H1 (cell line): ENCODE measurements at regions not wholly inside any gene's neighbourhood (a gene's known extent, or its start where the extent isn't known, plus 50 kb on each side); places are given as distances from the start of the nearest gene placed in this dataset.

Experiments
- CTCF ChIA-PET: fragments of 300-600 bp; sonication (Branson Sonifier 250); formaldehyde crosslinking; loops from one replicate; lab custom pipeline; 2021; ENCODE audit not compliant: partially characterized antibody; lab: Charles Lee
- POLR2A ChIA-PET: fragments of 300-600 bp; sonication (Branson Sonifier 250); formaldehyde crosslinking; loops from one replicate; lab custom pipeline; 2021; ENCODE audit warnings: inconsistent platforms; ENCODE audit not compliant: partially characterized antibody; lab: Charles Lee
- DNase-seq, 2 experiments: peaks; one replicate each; pipeline versions ENCODE4 v3.0.0 to v3.0.0-alpha.2; 2010 to 2022; ENCODE audit warnings: low spot score in 2 of 2, low read depth in 1 of 2, mixed read lengths in 1 of 2
- FAIRE-seq: peaks from 2 replicates; lab custom pipeline; 2011; peaks lifted over from hg19 to GRCh38; lab: Jason Lieb, UNC
- H2AFZ ChIP-seq: 2 replicates; pipeline ENCODE4 v1.8.1; 2012; ENCODE audit warnings: low read length, inconsistent platforms
- H2AK5ac ChIP-seq: 2 replicates; pipeline ENCODE4 v1.6.1; 2013; ENCODE audit warnings: low read depth, low read length
- H2BK120ac ChIP-seq: replicated peaks from 2 replicates; pipeline ENCODE3; 2013; ENCODE audit warnings: low read depth, low read length, inconsistent platforms
- H2BK12ac ChIP-seq: 2 replicates; pipeline ENCODE4 v1.6.1; 2013; ENCODE audit warnings: low read depth, low read length
- H2BK15ac ChIP-seq: 2 replicates; pipeline ENCODE4 v1.6.1; 2013; ENCODE audit warnings: low read length
- H2BK20ac ChIP-seq: 2 replicates; pipeline ENCODE4 v1.6.1; 2013; ENCODE audit warnings: low read length
- H2BK5ac ChIP-seq: 2 replicates; pipeline ENCODE4 v1.6.1; 2013; ENCODE audit warnings: low read depth, low read length
- H3K14ac ChIP-seq: 2 replicates; pipeline ENCODE4 v1.6.1; 2013; ENCODE audit warnings: inconsistent platforms; ENCODE audit not compliant: insufficient read length
- H3K18ac ChIP-seq: 2 replicates; pipeline ENCODE4 v1.6.1; 2013; ENCODE audit warnings: low read length; ENCODE audit errors: extremely low read depth
- H3K23ac ChIP-seq: 2 replicates; pipeline ENCODE4 v1.6.1; 2013; ENCODE audit warnings: inconsistent platforms; ENCODE audit not compliant: insufficient read length
- H3K23me2 ChIP-seq: 2 replicates; pipeline ENCODE4 v1.6.1; 2013; ENCODE audit warnings: low read depth, low read length
- H3K27ac ChIP-seq: 2 replicates; pipeline ENCODE4 v1.6.1; 2011; ENCODE audit warnings: low read depth, low read length, inconsistent platforms
- H3K27me3 ChIP-seq, 4 experiments: replicated peaks in 1 of 4; 1 replicate in 1 of 4; 2 replicates in 3 of 4; pipeline versions ENCODE4 v1.6.1 to v1.8.1; 2011 to 2013; ENCODE audit warnings: low read length in 3 of 4, mild to moderate bottlenecking in 3 of 4, inconsistent platforms in 2 of 4, mixed read lengths in 2 of 4, moderate library complexity in 1 of 4; ENCODE audit not compliant: control insufficient read depth in 3 of 4, insufficient read depth in 3 of 4; ENCODE audit errors: extremely low read depth in 1 of 4
- H3K36me3 ChIP-seq, 4 experiments: 2 replicates each; pipeline versions ENCODE4 v1.6.1 to v1.8.1; 2011 to 2013; ENCODE audit warnings: mild to moderate bottlenecking in 4 of 4, low read length in 3 of 4, moderate library complexity in 2 of 4, control low read depth in 1 of 4, inconsistent platforms in 1 of 4; ENCODE audit not compliant: insufficient read depth in 4 of 4, control insufficient read depth in 2 of 4
- H3K4ac ChIP-seq: replicated peaks from 2 replicates; pipeline ENCODE3; 2013; ENCODE audit warnings: low read length, low read depth, mixed read lengths, inconsistent platforms; ENCODE audit not compliant: insufficient read length
- H3K4me1 ChIP-seq, 4 experiments: replicated peaks in 1 of 4; 1 replicate in 1 of 4; 2 replicates in 3 of 4; pipeline versions ENCODE4 v1.6.1 to v1.8.1; 2011 to 2013; ENCODE audit warnings: low read length in 3 of 4, inconsistent platforms in 2 of 4, mixed read lengths in 1 of 4; ENCODE audit not compliant: insufficient read depth in 4 of 4, control insufficient read depth in 3 of 4
- H3K4me2 ChIP-seq, 2 experiments: 2 replicates each; pipeline versions ENCODE4 v1.6.1 to v1.8.1; 2011 to 2013; ENCODE audit warnings: low read depth in 2 of 2, low read length in 2 of 2, control low read depth in 1 of 2, inconsistent platforms in 1 of 2, mild to moderate bottlenecking in 1 of 2; ENCODE audit not compliant: insufficient read depth in 1 of 2
- H3K4me3 ChIP-seq, 4 experiments: fragments of 200-600, 300-600 bp in 1 of 4; sonication (generic), shearing (Covaris generic), sonication (Bioruptor Twin) in 1 of 4; 2 replicates each; pipeline versions ENCODE4 v1.5.1 to v1.8.1; 2011 to 2016; ENCODE audit warnings: low read length in 4 of 4, low read depth in 3 of 4, control low read depth in 2 of 4, inconsistent platforms in 2 of 4, mild to moderate bottlenecking in 2 of 4, mixed read lengths in 1 of 4, moderate library complexity in 1 of 4; ENCODE audit not compliant: insufficient read depth in 2 of 4; ENCODE audit errors: extremely low read depth in 1 of 4
- H3K56ac ChIP-seq: replicated peaks from 2 replicates; pipeline ENCODE3; 2013; ENCODE audit warnings: low read depth, mild to moderate bottlenecking, mixed read lengths, low read length, inconsistent platforms; ENCODE audit not compliant: insufficient read length
- H3K79me1 ChIP-seq: 2 replicates; pipeline ENCODE4 v1.6.1; 2013; ENCODE audit warnings: low read depth, low read length, control low read depth
- H3K79me2 ChIP-seq, 2 experiments: 2 replicates each; pipeline versions ENCODE4 v1.6.1 to v1.8.1; 2012 to 2013; ENCODE audit warnings: low read length in 2 of 2, mild to moderate bottlenecking in 2 of 2, inconsistent platforms in 1 of 2; ENCODE audit not compliant: insufficient read depth in 2 of 2, control insufficient read depth in 1 of 2
- H3K9ac ChIP-seq, 4 experiments: replicated peaks in 1 of 4; 1 replicate in 1 of 4; 2 replicates in 3 of 4; pipeline versions ENCODE4 v1.6.1 to v1.8.1; 2011 to 2013; ENCODE audit warnings: low read depth in 3 of 4, low read length in 3 of 4, control low read depth in 2 of 4, mild to moderate bottlenecking in 2 of 4, moderate library complexity in 2 of 4, inconsistent platforms in 1 of 4; ENCODE audit errors: extremely low read depth in 1 of 4
- H3K9me3 ChIP-seq, 2 experiments: 2 replicates each; pipeline versions ENCODE4 v1.6.1 to v1.8.1; 2012 to 2013; ENCODE audit warnings: mild to moderate bottlenecking in 2 of 2, moderate library complexity in 2 of 2, control low read depth in 1 of 2, inconsistent platforms in 1 of 2, low read depth in 1 of 2, low read length in 1 of 2, mixed read lengths in 1 of 2; ENCODE audit not compliant: insufficient read depth in 2 of 2
- H4K20me1 ChIP-seq, 2 experiments: replicated peaks in 1 of 2; 2 replicates each; pipeline versions ENCODE3 to v1.8.1; 2011 to 2013; ENCODE audit warnings: inconsistent platforms in 2 of 2, low read length in 2 of 2, mild to moderate bottlenecking in 1 of 2; ENCODE audit not compliant: insufficient read depth in 2 of 2, control insufficient read depth in 1 of 2
- H4K5ac ChIP-seq: 2 replicates; pipeline ENCODE4 v1.6.1; 2013; ENCODE audit warnings: low read length, low read depth, mixed read lengths, inconsistent platforms; ENCODE audit not compliant: insufficient read length
- H4K8ac ChIP-seq: 2 replicates; pipeline ENCODE4 v1.8.0; 2013; ENCODE audit warnings: mild to moderate bottlenecking, moderate library complexity, low read length, inconsistent platforms; ENCODE audit not compliant: insufficient read depth; ENCODE audit errors: extremely low read depth
- H4K91ac ChIP-seq: replicated peaks from 2 replicates; pipeline ENCODE3; 2013; ENCODE audit warnings: low read length, mixed read lengths, inconsistent platforms; ENCODE audit not compliant: insufficient read length
- CHD1 ChIP-seq: IDR thresholded peaks from 2 replicates; pipeline ENCODE4 v1.6.1; 2012; ENCODE audit warnings: low read depth, low read length, improper control_type of control experiment
- CREB1 ChIP-seq: IDR thresholded peaks from 2 replicates; pipeline ENCODE4 v1.6.1; 2012; ENCODE audit warnings: inconsistent platforms
- CTBP2 ChIP-seq: IDR thresholded peaks from 2 replicates; pipeline ENCODE4 v1.7.0; 2011; ENCODE audit warnings: borderline replicate concordance, mild to moderate bottlenecking, moderate library complexity, mixed read lengths, low read length; ENCODE audit not compliant: insufficient read depth, insufficient read length
- EP300 ChIP-seq, 2 experiments: IDR thresholded peaks; 1 replicate in 1 of 2; 2 replicates in 1 of 2; pipeline ENCODE4 v1.6.1; 2011 to 2012; ENCODE audit warnings: low read depth in 2 of 2, low read length in 2 of 2, mild to moderate bottlenecking in 2 of 2, borderline replicate concordance in 1 of 2, inconsistent platforms in 1 of 2, moderate library complexity in 1 of 2
- FOSL1 ChIP-seq: IDR thresholded peaks from 2 replicates; pipeline ENCODE4 v1.6.1; 2011; ENCODE audit warnings: mild to moderate bottlenecking, low read depth, low read length, moderate library complexity; ENCODE audit not compliant: insufficient read depth
- JUN ChIP-seq: IDR thresholded peaks from 2 replicates; pipeline ENCODE4 v1.6.1; 2011; ENCODE audit warnings: low read depth, mild to moderate bottlenecking, improper control_type of control experiment, low read length
- JUND ChIP-seq: IDR thresholded peaks from 2 replicates; pipeline ENCODE4 v1.6.1; 2011; ENCODE audit warnings: mild to moderate bottlenecking, improper control_type of control experiment, low read length
- KDM1A ChIP-seq: fragments of 200-600, 300-600 bp; sonication (generic); IDR thresholded peaks from 2 replicates; pipeline ENCODE4 v1.7.1; 2016; ENCODE audit warnings: mild to moderate bottlenecking, low read length, borderline replicate concordance
- PHF8 ChIP-seq: fragments of 200-600 bp; sonication (generic); conservative IDR thresholded peaks from 2 replicates; pipeline ENCODE4 v1.7.1; 2012; ENCODE audit warnings: low read depth, mild to moderate bottlenecking, inconsistent platforms, low read length, moderate library complexity
- POU5F1 ChIP-seq: IDR thresholded peaks from 2 replicates; pipeline ENCODE4 v1.6.1; 2011; ENCODE audit warnings: low read depth, mild to moderate bottlenecking, low read length, moderate library complexity
- SIX5 ChIP-seq: IDR thresholded peaks from 2 replicates; pipeline ENCODE4 v1.6.1; 2011; ENCODE audit warnings: mild to moderate bottlenecking, low read depth, low read length
- SRF ChIP-seq: IDR thresholded peaks from 2 replicates; pipeline ENCODE4 v1.6.1; 2011; ENCODE audit warnings: mild to moderate bottlenecking, low read depth, low read length, moderate library complexity
- TCF12 ChIP-seq: IDR thresholded peaks from 2 replicates; pipeline ENCODE4 v1.6.1; 2011; ENCODE audit warnings: low read depth, mild to moderate bottlenecking, low read length
- WGBS, 2 experiments: shearing (Covaris generic) in 1 of 2; methylation state at CpG; one replicate each; pipeline versions ENCODE4 v1.1.6 to v1.1.7; 2013 to 2015; ENCODE audit warnings: low lambda C conversion rate in 2 of 2, mixed read lengths in 2 of 2, inconsistent platforms in 1 of 2, low coverage in 1 of 2, missing lambda C conversion rate in 1 of 2; ENCODE audit not compliant: insufficient replicate concordance in 2 of 2, insufficient coverage in 1 of 2, insufficient read length in 1 of 2; ENCODE audit errors: extremely low coverage in 1 of 2, missing lambda C conversion rate in 1 of 2; 5-methylcytosine and 5-hydroxymethylcytosine counted together
- TF ChIP-seq, protein P1 (sequence below): IDR thresholded peaks from 2 replicates; pipeline ENCODE4 v1.6.1; 2012; ENCODE audit warnings: inconsistent platforms

DNA sequence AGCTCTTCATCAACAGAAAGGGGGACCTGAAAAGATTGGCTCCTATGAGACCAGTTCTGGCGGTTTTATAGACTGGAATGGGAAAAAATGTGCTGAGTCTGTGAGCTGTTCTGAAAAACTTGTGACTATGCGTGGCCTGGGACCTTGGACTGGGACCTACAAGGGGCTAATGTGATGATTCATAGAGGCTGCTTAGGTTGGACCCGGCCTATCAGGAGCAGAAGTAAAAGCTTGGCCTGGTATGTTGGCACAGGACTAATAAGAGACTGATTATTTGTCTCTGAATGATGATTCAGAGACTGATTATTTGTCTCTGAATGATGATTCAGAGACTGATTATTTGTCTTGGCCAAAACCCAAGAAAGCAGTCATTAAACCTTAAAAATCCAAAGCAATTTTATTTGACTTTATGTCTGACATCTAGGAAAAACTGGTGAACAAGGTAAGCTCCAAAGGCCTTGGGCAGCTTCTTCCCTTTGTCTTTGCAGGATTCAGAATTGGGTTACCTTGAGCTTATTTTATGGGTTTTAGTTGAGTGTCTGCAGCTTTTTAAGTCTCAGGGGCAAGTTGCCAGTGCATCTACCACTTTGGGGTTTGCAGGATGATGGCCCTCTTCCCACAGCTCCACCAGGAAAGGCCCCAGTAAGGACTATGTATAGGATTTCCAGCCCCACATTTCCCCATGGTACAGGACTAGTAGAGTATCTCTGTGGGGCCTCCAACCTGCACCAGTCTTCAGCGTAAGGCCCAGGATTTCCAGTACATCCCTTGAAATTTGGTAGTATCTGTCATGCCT is 390.3 kb downstream of the KDM5D start:
- Histone ChIP-seq H2BK20ac (no peak overlapping the region), H3K4me1 (no peaks in the 10 kb centered on the region), H2BK15ac (no peak overlapping the region), H3K23me2 (no peaks in the 10 kb centered on the region), H3K23ac (no peak overlapping the region), H3K36me3 (no peaks in the 10 kb centered on the region), H4K8ac (no peak overlapping the region), H3K27me3 (no peaks in the 10 kb centered on the region), H2BK120ac (no peak overlapping the region), H3K14ac (no peak overlapping the region), H2AFZ (no peak overlapping the region), H3K79me1 (no peaks in the 10 kb centered on the region), H2BK5ac (no peak overlapping the region), H3K27ac (no peak overlapping the region), H4K91ac (no peak overlapping the region), H4K5ac (no peak overlapping the region), H3K18ac (no peak overlapping the region), H3K56ac (no peak overlapping the region), H3K9me3 (no peaks in the 10 kb centered on the region), H3K79me2 (no peaks in the 10 kb centered on the region), H3K4me3 (no peak overlapping the region), H2AK5ac (no peak overlapping the region), H3K4ac (no peak overlapping the region), H4K20me1 (no peaks in the 10 kb centered on the region), H2BK12ac (no peak overlapping the region), H3K4me2 (no peak overlapping the region), H3K9ac (no peak overlapping the region)
- CTCF ChIA-PET, result no interaction called here
- TF ChIP-seq EP300 (IDR thresholded peaks at IDR 0.05; ENCODE audit: borderline replicate concordance in 1 of 2, low read depth in 2 of 2, low read length in 2 of 2) (no peak), SIX5 (no peak), SRF (no peak), PHF8 (no peak), JUN (no peak), CREB1 (no peak), KDM1A (no peak), CHD1 (no peak), JUND (no peak), POU5F1 (no peak), CTBP2 (no peak), FOSL1 (no peak), TCF12 (no peak)
- TF ChIP-seq, protein P1, sequence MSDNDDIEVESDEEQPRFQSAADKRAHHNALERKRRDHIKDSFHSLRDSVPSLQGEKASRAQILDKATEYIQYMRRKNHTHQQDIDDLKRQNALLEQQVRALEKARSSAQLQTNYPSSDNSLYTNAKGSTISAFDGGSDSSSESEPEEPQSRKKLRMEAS, result no peak
- no peak for DNase-seq
- WGBS, 2 experiments, result 82% methylated on average over 3 of the region's 4 CpGs; no CpG with 5 or more reads in 1 of the 2 experiments
- no peak for FAIRE-seq
- POLR2A ChIA-PET, result no interaction called here
